ENCODE measurements at regions not wholly inside any gene's neighbourhood (a gene's known extent, or its start where the extent isn't known, plus 50 kb on each side); places are given as distances from the start of the nearest gene placed in this dataset.

GRCh38 chr2:195289081-195289480, 367.9 kb upstream of the SLC39A10 start:
- Histone ChIP-seq H3K4ac (replicated peaks; ENCODE audit: insufficient read length, low read depth, low read length) (no peak overlapping the region), H3K79me2 (ENCODE audit: control insufficient read depth in 1 of 2, insufficient read depth in 2 of 2, low read length in 2 of 2) (no peaks in the 10 kb centered on the region), H3K4me3 (ENCODE audit: extremely low read depth in 1 of 4, insufficient read depth in 2 of 4, low read depth in 3 of 4, low read length in 4 of 4) (no peak overlapping the region), H3K18ac (ENCODE audit: extremely low read depth, low read length) (no peak overlapping the region), H3K9ac (replicated peaks in 1 of 4; ENCODE audit: extremely low read depth in 1 of 4, low read depth in 3 of 4, low read length in 3 of 4) (no peak overlapping the region), H2BK20ac (ENCODE audit: low read length) (no peak overlapping the region), H3K27ac (ENCODE audit: low read depth, low read length) (no peak overlapping the region), H3K4me2 (ENCODE audit: insufficient read depth in 1 of 2, low read depth in 2 of 2, low read length in 2 of 2) (no peak overlapping the region), H3K27me3 (replicated peaks in 1 of 4; ENCODE audit: control insufficient read depth in 3 of 4, extremely low read depth in 1 of 4, insufficient read depth in 3 of 4, low read length in 3 of 4) (no peaks in the 10 kb centered on the region), H2BK5ac (ENCODE audit: low read depth, low read length) (no peak overlapping the region), H2BK120ac (replicated peaks; ENCODE audit: low read depth, low read length) (no peak overlapping the region), H2BK12ac (ENCODE audit: low read depth, low read length) (no peak overlapping the region), H3K56ac (replicated peaks; ENCODE audit: insufficient read length, low read depth, low read length) (no peak overlapping the region), H3K79me1 (ENCODE audit: low read depth, low read length) (no peaks in the 10 kb centered on the region), H4K91ac (replicated peaks; ENCODE audit: insufficient read length, low read length) (no peak overlapping the region), H2AFZ (ENCODE audit: low read length) (no peak overlapping the region), H4K8ac (ENCODE audit: extremely low read depth, insufficient read depth, low read length) (no peak overlapping the region), H3K23ac (ENCODE audit: insufficient read length) (no peak overlapping the region), H3K9me3 (ENCODE audit: insufficient read depth in 2 of 2, low read depth in 1 of 2, low read length in 1 of 2) (no peaks in the 10 kb centered on the region), H3K14ac (ENCODE audit: insufficient read length) (no peak overlapping the region), H3K4me1 (replicated peaks in 1 of 4; ENCODE audit: control insufficient read depth in 3 of 4, insufficient read depth in 4 of 4, low read length in 3 of 4) (no peaks in the 10 kb centered on the region), H2BK15ac (ENCODE audit: low read length) (no peak overlapping the region), H4K5ac (ENCODE audit: insufficient read length, low read depth, low read length) (no peak overlapping the region), H2AK5ac (ENCODE audit: low read depth, low read length) (no peak overlapping the region), H3K23me2 (ENCODE audit: low read depth, low read length) (no peaks in the 10 kb centered on the region), H4K20me1 (replicated peaks in 1 of 2; ENCODE audit: control insufficient read depth in 1 of 2, insufficient read depth in 2 of 2, low read length in 2 of 2) (no peaks in the 10 kb centered on the region), H3K36me3 (ENCODE audit: control insufficient read depth in 2 of 4, insufficient read depth in 4 of 4, low read length in 3 of 4) (no peaks in the 10 kb centered on the region)
- FAIRE-seq (no peak), DNase-seq (ENCODE audit: low read depth in 1 of 2, low spot score in 2 of 2) (no peak)
- ChIA-PET POLR2A (ENCODE audit: partially characterized antibody) (no interaction called here), CTCF (ENCODE audit: partially characterized antibody) (interaction anchor here (0.6 kb wide), 1 partner anchor 1353 kb away, joined by 3 read pairs; no protein-coding TSS in a partner anchor)
- TF ChIP-seq, protein P1, sequence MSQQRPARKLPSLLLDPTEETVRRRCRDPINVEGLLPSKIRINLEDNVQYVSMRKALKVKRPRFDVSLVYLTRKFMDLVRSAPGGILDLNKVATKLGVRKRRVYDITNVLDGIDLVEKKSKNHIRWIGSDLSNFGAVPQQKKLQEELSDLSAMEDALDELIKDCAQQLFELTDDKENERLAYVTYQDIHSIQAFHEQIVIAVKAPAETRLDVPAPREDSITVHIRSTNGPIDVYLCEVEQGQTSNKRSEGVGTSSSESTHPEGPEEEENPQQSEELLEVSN (IDR thresholded peaks at IDR 0.05): no peak
- TF ChIP-seq TAF1 (IDR thresholded peaks at IDR 0.05; ENCODE audit: low read depth, low read length) (no peak), RNF2 (IDR thresholded peaks at IDR 0.05; ENCODE audit: borderline replicate concordance, low read depth, low read length, missing control alignments, poor library complexity, severe bottlenecking) (no peak), SAP30 (IDR thresholded peaks at IDR 0.05; ENCODE audit: insufficient read depth, insufficient replicate concordance, low read length) (no peak), BRCA1 (IDR thresholded peaks at IDR 0.05; ENCODE audit: low read depth, low read length) (no peak), USF2 (IDR thresholded peaks at IDR 0.05; ENCODE audit: low read length) (no peak), RBBP5 (IDR thresholded peaks at IDR 0.05; ENCODE audit: borderline replicate concordance, low read depth, low read length) (no peak), SIRT6 (IDR thresholded peaks at IDR 0.05; ENCODE audit: low read length) (no peak), ATF3 (IDR thresholded peaks at IDR 0.05; ENCODE audit: insufficient read depth, low read depth, low read length) (no peak), ASH2L (IDR thresholded peaks at IDR 0.05; ENCODE audit: low read length) (no peak), CTBP2 (IDR thresholded peaks at IDR 0.05; ENCODE audit: borderline replicate concordance, insufficient read depth, insufficient read length, low read length) (no peak), GABPA (IDR thresholded peaks at IDR 0.05; ENCODE audit: borderline replicate concordance, insufficient read depth, low read length) (no peak), BCL11A (IDR thresholded peaks at IDR 0.05; ENCODE audit: low read depth in 2 of 2, low read length in 2 of 2) (no peak)
